HEK293 (cell line): ENCODE measurements at regions not wholly inside any gene's neighbourhood (a gene's known extent, or its start where the extent isn't known, plus 50 kb on each side); places are given as distances from the start of the nearest gene placed in this dataset.

ENCODE experiments used
- CTCF ChIA-PET: fragments of 350-600 bp; formaldehyde crosslinking; extraction: SDS; loops from one replicate; lab custom pipeline; 2021; ENCODE audit warnings: antibody characterized with exemption; lab: Yijun Ruan, JAX
- POLR2A ChIA-PET: fragments of 300-600 bp; formaldehyde crosslinking; extraction: SDS; loops from one replicate; lab custom pipeline; 2020; ENCODE audit warnings: antibody characterized with exemption, inconsistent platforms; lab: Yijun Ruan, JAX
- H3K27ac ChIP-seq: fragments of 200-500 bp; sonication (Bioruptor generic); 2 replicates; pipeline ENCODE4 v1.5.1; 2014; ENCODE audit warnings: low read depth, low read length, control low read depth, inconsistent platforms; ENCODE audit errors: extremely low read depth
- H3K36me3 ChIP-seq, 2 experiments: fragments of 200-500 bp in 1 of 2; sonication (Bioruptor generic) in 1 of 2; 1 replicate in 1 of 2; 2 replicates in 1 of 2; pipeline ENCODE4 v1.5.1; 2014 to 2017; ENCODE audit warnings: inconsistent platforms in 2 of 2, low read length in 2 of 2; ENCODE audit not compliant: control insufficient read depth in 2 of 2, insufficient read depth in 1 of 2
- H3K4me1 ChIP-seq: fragments of 200-500 bp; sonication (Bioruptor generic); 2 replicates; pipeline ENCODE4 v1.5.1; 2014; ENCODE audit warnings: mild to moderate bottlenecking, low read length, inconsistent platforms; ENCODE audit not compliant: control insufficient read depth, insufficient read depth
- H3K4me3 ChIP-seq: 2 replicates; pipeline ENCODE4 v1.5.1; 2011; ENCODE audit warnings: low read depth, mild to moderate bottlenecking, control low read depth, low read length, moderate library complexity
- H3K9me3 ChIP-seq: fragments of 200-500 bp; sonication (Bioruptor generic); 2 replicates; pipeline ENCODE4 v1.5.1; 2014; ENCODE audit warnings: low read depth, low read length, inconsistent platforms; ENCODE audit not compliant: control insufficient read depth, insufficient read depth
- GLIS2 ChIP-seq: fragments of 450-650 bp; formaldehyde crosslinking; IDR thresholded peaks from 2 replicates; pipeline ENCODE4 v1.5.1; 2016; ENCODE audit warnings: missing biosample characterization, missing genetic modification characterization
- HOXA7 ChIP-seq: sonication (generic); formaldehyde crosslinking; IDR thresholded peaks from 2 replicates; pipeline ENCODE4 v1.8.1; 2022; ENCODE audit warnings: missing genetic modification reagents, borderline replicate concordance
- KLF8 ChIP-seq: fragments of 450-650 bp; formaldehyde crosslinking; IDR thresholded peaks from 2 replicates; pipeline ENCODE4 v1.5.1; 2016; ENCODE audit warnings: missing biosample characterization, missing genetic modification characterization
- MZF1 ChIP-seq: fragments of 450-650 bp; formaldehyde crosslinking; IDR thresholded peaks from 2 replicates; pipeline ENCODE4 v1.5.1; 2017; ENCODE audit warnings: missing biosample characterization, missing genetic modification characterization, borderline replicate concordance
- OVOL3 ChIP-seq: fragments of 450-650 bp; formaldehyde crosslinking; IDR thresholded peaks from 2 replicates; pipeline ENCODE4 v1.5.1; 2016; ENCODE audit warnings: missing biosample characterization, missing genetic modification characterization
- SCRT2 ChIP-seq: fragments of 450-650 bp; formaldehyde crosslinking; IDR thresholded peaks from 2 replicates; pipeline ENCODE4 v1.5.1; 2016; ENCODE audit warnings: missing biosample characterization, missing genetic modification characterization
- YY2 ChIP-seq: fragments of 450-650 bp; formaldehyde crosslinking; IDR thresholded peaks from 2 replicates; pipeline ENCODE4 v1.5.1; 2016; ENCODE audit warnings: missing biosample characterization, missing genetic modification characterization
- ZBTB17 ChIP-seq: fragments of 450-650 bp; formaldehyde crosslinking; IDR thresholded peaks from 2 replicates; pipeline ENCODE4 v1.5.1; 2016; ENCODE audit warnings: missing biosample characterization, missing genetic modification characterization
- ZBTB20 ChIP-seq: fragments of 450-650 bp; formaldehyde crosslinking; IDR thresholded peaks from 2 replicates; pipeline ENCODE4 v1.5.1; 2016; ENCODE audit warnings: missing biosample characterization, missing genetic modification characterization
- ZBTB7A ChIP-seq: fragments of 450-650 bp; formaldehyde crosslinking; IDR thresholded peaks from 2 replicates; pipeline ENCODE4 v1.5.1; 2016; ENCODE audit warnings: low read depth, missing biosample characterization, missing genetic modification characterization
- ZNF146 ChIP-seq: fragments of 450-650 bp; formaldehyde crosslinking; IDR thresholded peaks from 2 replicates; pipeline ENCODE4 v1.5.1; 2016; ENCODE audit warnings: missing biosample characterization, missing genetic modification characterization
- ZNF175 ChIP-seq: fragments of 450-650 bp; formaldehyde crosslinking; IDR thresholded peaks from 2 replicates; pipeline ENCODE4 v1.5.1; 2016; ENCODE audit warnings: missing biosample characterization, missing genetic modification characterization
- ZNF266 ChIP-seq: fragments of 450-650 bp; formaldehyde crosslinking; IDR thresholded peaks from 2 replicates; pipeline ENCODE4 v1.5.1; 2016; ENCODE audit warnings: missing biosample characterization, missing genetic modification characterization, low read depth
- ZNF423 ChIP-seq: fragments of 450-650 bp; formaldehyde crosslinking; IDR thresholded peaks from 2 replicates; pipeline ENCODE4 v1.5.1; 2016; ENCODE audit warnings: missing biosample characterization, missing genetic modification characterization
- ZNF548 ChIP-seq: fragments of 450-650 bp; formaldehyde crosslinking; IDR thresholded peaks from 2 replicates; pipeline ENCODE4 v1.5.1; 2016; ENCODE audit warnings: missing biosample characterization, missing genetic modification characterization
- ZNF558 ChIP-seq: fragments of 450-650 bp; formaldehyde crosslinking; IDR thresholded peaks from 2 replicates; pipeline ENCODE4 v1.5.1; 2016; ENCODE audit warnings: missing biosample characterization, missing genetic modification characterization
- ZNF560 ChIP-seq: fragments of 450-650 bp; formaldehyde crosslinking; IDR thresholded peaks from 2 replicates; pipeline ENCODE4 v1.5.1; 2017; ENCODE audit warnings: missing biosample characterization, missing genetic modification characterization, borderline replicate concordance
- ZNF76 ChIP-seq: fragments of 450-650 bp; formaldehyde crosslinking; IDR thresholded peaks from 2 replicates; pipeline ENCODE4; 2016; ENCODE audit warnings: low read depth, missing biosample characterization, missing genetic modification characterization, borderline replicate concordance
- ZNF791 ChIP-seq: fragments of 450-650 bp; formaldehyde crosslinking; IDR thresholded peaks from 2 replicates; pipeline ENCODE4 v1.5.1; 2016; ENCODE audit warnings: missing biosample characterization, missing genetic modification characterization
- TF ChIP-seq, protein P1 (sequence below): fragments of 450-650 bp; formaldehyde crosslinking; IDR thresholded peaks from 2 replicates; pipeline ENCODE4 v1.5.1; 2016; ENCODE audit warnings: missing biosample characterization, missing genetic modification characterization, borderline replicate concordance
- TF ChIP-seq, protein P2 (sequence below): fragments of 450-650 bp; formaldehyde crosslinking; IDR thresholded peaks from 2 replicates; pipeline ENCODE4 v1.5.1; 2016; ENCODE audit warnings: missing biosample characterization, missing genetic modification characterization, borderline replicate concordance
- TF ChIP-seq, protein P3 (sequence below): fragments of 450-650 bp; formaldehyde crosslinking; IDR thresholded peaks from 2 replicates; pipeline ENCODE4 v1.5.1; 2016; ENCODE audit warnings: missing biosample characterization, missing genetic modification characterization

DNA sequence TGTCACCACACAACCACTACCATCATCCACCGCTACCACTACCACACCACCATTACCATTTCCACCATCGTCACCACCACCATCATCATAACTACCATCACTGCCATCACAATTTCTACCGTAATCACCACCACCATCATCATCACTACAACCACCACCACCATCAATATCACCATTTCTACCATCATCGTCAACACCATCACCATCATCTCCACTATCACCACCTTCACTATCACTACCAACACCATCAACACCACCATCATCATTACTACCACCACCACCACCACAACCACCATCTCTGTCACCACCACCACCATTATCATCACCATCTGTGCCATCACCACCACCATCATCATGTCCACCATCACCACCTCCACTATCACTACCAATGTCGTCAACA, 524.5 kb upstream of the C16orf82 start:
- Histone ChIP-seq H3K36me3 (no peaks in the 10 kb centered on the region), H3K9me3 (no peaks in the 10 kb centered on the region), H3K4me3 (no peak overlapping the region), H3K4me1 (no peaks in the 10 kb centered on the region), H3K27ac (no peak overlapping the region)
- CTCF ChIA-PET: no interaction called here
- TF ChIP-seq ZBTB17 (tag by site-specific recombination) (no peak), HOXA7 (CRISPR knock-in tag) (no peak), OVOL3 (no peak), ZBTB7A (no peak), ZBTB20 (tag by site-specific recombination) (no peak), ZNF791 (tag by site-specific recombination) (no peak), YY2 (tag by site-specific recombination) (no peak), MZF1 (no peak)
- TF ChIP-seq, protein P1, sequence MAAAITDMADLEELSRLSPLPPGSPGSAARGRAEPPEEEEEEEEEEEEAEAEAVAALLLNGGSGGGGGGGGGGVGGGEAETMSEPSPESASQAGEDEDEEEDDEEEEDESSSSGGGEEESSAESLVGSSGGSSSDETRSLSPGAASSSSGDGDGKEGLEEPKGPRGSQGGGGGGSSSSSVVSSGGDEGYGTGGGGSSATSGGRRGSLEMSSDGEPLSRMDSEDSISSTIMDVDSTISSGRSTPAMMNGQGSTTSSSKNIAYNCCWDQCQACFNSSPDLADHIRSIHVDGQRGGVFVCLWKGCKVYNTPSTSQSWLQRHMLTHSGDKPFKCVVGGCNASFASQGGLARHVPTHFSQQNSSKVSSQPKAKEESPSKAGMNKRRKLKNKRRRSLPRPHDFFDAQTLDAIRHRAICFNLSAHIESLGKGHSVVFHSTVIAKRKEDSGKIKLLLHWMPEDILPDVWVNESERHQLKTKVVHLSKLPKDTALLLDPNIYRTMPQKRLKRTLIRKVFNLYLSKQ: 0 out of 2 replicates have a peak, but pooled peaks have one; percentile 4
- TF ChIP-seq, protein P2, sequence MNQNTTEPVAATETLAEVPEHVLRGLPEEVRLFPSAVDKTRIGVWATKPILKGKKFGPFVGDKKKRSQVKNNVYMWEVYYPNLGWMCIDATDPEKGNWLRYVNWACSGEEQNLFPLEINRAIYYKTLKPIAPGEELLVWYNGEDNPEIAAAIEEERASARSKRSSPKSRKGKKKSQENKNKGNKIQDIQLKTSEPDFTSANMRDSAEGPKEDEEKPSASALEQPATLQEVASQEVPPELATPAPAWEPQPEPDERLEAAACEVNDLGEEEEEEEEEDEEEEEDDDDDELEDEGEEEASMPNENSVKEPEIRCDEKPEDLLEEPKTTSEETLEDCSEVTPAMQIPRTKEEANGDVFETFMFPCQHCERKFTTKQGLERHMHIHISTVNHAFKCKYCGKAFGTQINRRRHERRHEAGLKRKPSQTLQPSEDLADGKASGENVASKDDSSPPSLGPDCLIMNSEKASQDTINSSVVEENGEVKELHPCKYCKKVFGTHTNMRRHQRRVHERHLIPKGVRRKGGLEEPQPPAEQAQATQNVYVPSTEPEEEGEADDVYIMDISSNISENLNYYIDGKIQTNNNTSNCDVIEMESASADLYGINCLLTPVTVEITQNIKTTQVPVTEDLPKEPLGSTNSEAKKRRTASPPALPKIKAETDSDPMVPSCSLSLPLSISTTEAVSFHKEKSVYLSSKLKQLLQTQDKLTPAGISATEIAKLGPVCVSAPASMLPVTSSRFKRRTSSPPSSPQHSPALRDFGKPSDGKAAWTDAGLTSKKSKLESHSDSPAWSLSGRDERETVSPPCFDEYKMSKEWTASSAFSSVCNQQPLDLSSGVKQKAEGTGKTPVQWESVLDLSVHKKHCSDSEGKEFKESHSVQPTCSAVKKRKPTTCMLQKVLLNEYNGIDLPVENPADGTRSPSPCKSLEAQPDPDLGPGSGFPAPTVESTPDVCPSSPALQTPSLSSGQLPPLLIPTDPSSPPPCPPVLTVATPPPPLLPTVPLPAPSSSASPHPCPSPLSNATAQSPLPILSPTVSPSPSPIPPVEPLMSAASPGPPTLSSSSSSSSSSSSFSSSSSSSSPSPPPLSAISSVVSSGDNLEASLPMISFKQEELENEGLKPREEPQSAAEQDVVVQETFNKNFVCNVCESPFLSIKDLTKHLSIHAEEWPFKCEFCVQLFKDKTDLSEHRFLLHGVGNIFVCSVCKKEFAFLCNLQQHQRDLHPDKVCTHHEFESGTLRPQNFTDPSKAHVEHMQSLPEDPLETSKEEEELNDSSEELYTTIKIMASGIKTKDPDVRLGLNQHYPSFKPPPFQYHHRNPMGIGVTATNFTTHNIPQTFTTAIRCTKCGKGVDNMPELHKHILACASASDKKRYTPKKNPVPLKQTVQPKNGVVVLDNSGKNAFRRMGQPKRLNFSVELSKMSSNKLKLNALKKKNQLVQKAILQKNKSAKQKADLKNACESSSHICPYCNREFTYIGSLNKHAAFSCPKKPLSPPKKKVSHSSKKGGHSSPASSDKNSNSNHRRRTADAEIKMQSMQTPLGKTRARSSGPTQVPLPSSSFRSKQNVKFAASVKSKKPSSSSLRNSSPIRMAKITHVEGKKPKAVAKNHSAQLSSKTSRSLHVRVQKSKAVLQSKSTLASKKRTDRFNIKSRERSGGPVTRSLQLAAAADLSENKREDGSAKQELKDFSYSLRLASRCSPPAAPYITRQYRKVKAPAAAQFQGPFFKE (tag by site-specific recombination): no peak
- TF ChIP-seq, protein P3, sequence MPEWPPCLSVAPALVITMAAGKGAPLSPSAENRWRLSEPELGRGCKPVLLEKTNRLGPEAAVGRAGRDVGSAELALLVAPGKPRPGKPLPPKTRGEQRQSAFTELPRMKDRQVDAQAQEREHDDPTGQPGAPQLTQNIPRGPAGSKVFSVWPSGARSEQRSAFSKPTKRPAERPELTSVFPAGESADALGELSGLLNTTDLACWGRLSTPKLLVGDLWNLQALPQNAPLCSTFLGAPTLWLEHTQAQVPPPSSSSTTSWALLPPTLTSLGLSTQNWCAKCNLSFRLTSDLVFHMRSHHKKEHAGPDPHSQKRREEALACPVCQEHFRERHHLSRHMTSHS (tag by site-specific recombination): 0 out of 2 replicates have a peak, but pooled peaks have one; percentile 27
- POLR2A ChIA-PET: no interaction called here

DNA sequence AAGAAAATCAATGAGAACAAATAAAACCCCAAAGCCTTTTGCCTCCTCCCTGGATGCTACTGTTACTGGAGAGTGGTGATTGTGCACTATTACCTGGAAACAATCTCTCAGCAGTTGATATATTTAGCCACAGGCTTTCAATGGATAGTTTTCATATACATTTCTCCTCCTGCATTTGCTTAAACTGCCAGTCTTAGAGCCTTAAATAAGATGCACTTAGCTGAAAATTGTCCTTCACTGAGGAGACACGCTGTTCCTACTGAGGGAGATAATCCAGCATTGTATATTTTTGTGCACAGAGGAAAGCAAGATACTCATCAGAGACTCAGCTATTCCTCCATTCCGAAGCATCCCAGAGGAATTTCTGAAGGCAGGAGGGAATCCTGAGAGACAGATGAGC, 520.2 kb upstream of the C16orf82 start:
- Histone ChIP-seq H3K9me3 (no peaks in the 10 kb centered on the region), H3K4me3 (no peak overlapping the region), H3K27ac (no peak overlapping the region), H3K4me1 (no peaks in the 10 kb centered on the region), H3K36me3 (no peaks in the 10 kb centered on the region)
- CTCF ChIA-PET: no interaction called here
- POLR2A ChIA-PET: no interaction called here
- TF ChIP-seq, protein P2 (tag by site-specific recombination): no peak
- no peak for TF ChIP-seq ZNF423
- no peak for TF ChIP-seq ZNF560 (tag by site-specific recombination)
- TF ChIP-seq ZNF266 (tag by site-specific recombination): no peak
- TF ChIP-seq KLF8: no peak
- no peak for TF ChIP-seq ZNF175 (tag by site-specific recombination)
- no peak for TF ChIP-seq ZNF558 (tag by site-specific recombination)
- TF ChIP-seq ZBTB17 (tag by site-specific recombination): no peak
- TF ChIP-seq ZNF146 (tag by site-specific recombination): no peak
- no peak for TF ChIP-seq ZNF76 (tag by site-specific recombination)
- TF ChIP-seq SCRT2 (tag by site-specific recombination): no peak
- TF ChIP-seq ZNF548 (tag by site-specific recombination): no peak
- TF ChIP-seq GLIS2 (tag by site-specific recombination): no peak
